DMS53 treated with DMSO at 0.1 percent for 48 hours (cell line): ENCODE measurements at regions not wholly inside any gene's neighbourhood (a gene's known extent, or its start where the extent isn't known, plus 50 kb on each side); places are given as distances from the start of the nearest gene placed in this dataset.

Experiments used
- DNase-seq: peaks from one replicate; lab custom pipeline; 2025; ENCODE audit not compliant: unreplicated experiment; lab: John Stamatoyannopoulos, UW

GRCh38 chr1:168865850-168866620, 137.0 kb upstream of the DPT start:
- no peak for DNase-seq

- DNase-seq: no peak
These were observed 139.1 kb upstream of the DPT start for GRCh38 chr1:168867941-168868634.

GRCh38 chr1:168871531-168871930, 142.5 kb upstream of the DPT start:
- no peak for DNase-seq

GRCh38 chr1:168875831-168876230, 146.8 kb upstream of the DPT start:
- no peak for DNase-seq

- no peak for DNase-seq
These were observed 147.8 kb upstream of the DPT start for GRCh38 chr1:168876830-168877229.

- DNase-seq: no peak
These were observed 151.1 kb upstream of the DPT start for GRCh38 chr1:168879896-168880734.

GRCh38 chr1:168881656-168882260, 152.8 kb upstream of the DPT start:
- DNase-seq: no peak

- DNase-seq: no peak
These were observed 158.4 kb upstream of the DPT start for GRCh38 chr1:168887381-168887780.

- DNase-seq: no peak
These were observed 159.4 kb upstream of the DPT start for GRCh38 chr1:168888418-168888817.

- DNase-seq: no peak
These were observed 163.9 kb upstream of the DPT start for GRCh38 chr1:168892931-168893330.

GRCh38 chr1:168893359-168893801, 164.4 kb upstream of the DPT start:
- no peak for DNase-seq

- no peak for DNase-seq
These were observed 165.4 kb upstream of the DPT start for GRCh38 chr1:168894397-168894903.

GRCh38 chr1:168897249-168897648, 168.2 kb upstream of the DPT start:
- DNase-seq: no peak

GRCh38 chr1:168903237-168903830, 174.3 kb upstream of the DPT start:
- no peak for DNase-seq

- DNase-seq: no peak
These were observed 176.6 kb upstream of the DPT start for GRCh38 chr1:168905633-168906032.

GRCh38 chr1:168906367-168906766, 177.4 kb upstream of the DPT start:
- no peak for DNase-seq

- peak; percentile 90 for DNase-seq
These were observed 178.0 kb upstream of the DPT start for GRCh38 chr1:168907053-168907452.

GRCh38 chr1:168907786-168908348, 178.9 kb upstream of the DPT start:
- DNase-seq: peak; percentile 40

GRCh38 chr1:168910403-168910802, 181.4 kb upstream of the DPT start:
- DNase-seq: no peak

- no peak for DNase-seq
These were observed 182.4 kb upstream of the DPT start for GRCh38 chr1:168911370-168911769.
